GM18867 (cell line): ENCODE measurements at regions not wholly inside any gene's neighbourhood (a gene's known extent, or its start where the extent isn't known, plus 50 kb on each side); places are given as distances from the start of the nearest gene placed in this dataset.

ENCODE experiments used
- ATAC-seq: cut with Tn5 transposase; IDR thresholded peaks from one replicate; pipeline ENCODE4 v1.9.1; 2021; ENCODE audit warnings: mild to moderate bottlenecking, moderate library complexity; ENCODE audit not compliant: unreplicated experiment

GRCh38 chr13:85666356-85666755, 132.9 kb downstream of the SLITRK6 start:
- ATAC-seq: no peak

- no peak for ATAC-seq
These were observed 133.9 kb downstream of the SLITRK6 start for GRCh38 chr13:85665286-85665685.

- no peak for ATAC-seq
These were observed 135.4 kb downstream of the SLITRK6 start for GRCh38 chr13:85663856-85664255.

GRCh38 chr13:85662186-85662585, 137.0 kb downstream of the SLITRK6 start:
- no peak for ATAC-seq

- no peak for ATAC-seq
These were observed 137.5 kb downstream of the SLITRK6 start for GRCh38 chr13:85661675-85662074.

- ATAC-seq: no peak
These were observed 139.7 kb downstream of the SLITRK6 start for GRCh38 chr13:85659493-85659892.

- no peak for ATAC-seq
These were observed 141.3 kb downstream of the SLITRK6 start for GRCh38 chr13:85657942-85658341.

- ATAC-seq: no peak
These were observed 144.2 kb downstream of the SLITRK6 start for GRCh38 chr13:85655040-85655439.

- ATAC-seq: no peak
These were observed 145.0 kb downstream of the SLITRK6 start for GRCh38 chr13:85654227-85654626.

GRCh38 chr13:85653681-85654080, 145.5 kb downstream of the SLITRK6 start:
- no peak for ATAC-seq

GRCh38 chr13:85652491-85652890, 146.7 kb downstream of the SLITRK6 start:
- ATAC-seq: no peak

GRCh38 chr13:85651440-85651839, 147.8 kb downstream of the SLITRK6 start:
- no peak for ATAC-seq

GRCh38 chr13:85650613-85651012, 148.6 kb downstream of the SLITRK6 start:
- no peak for ATAC-seq

- ATAC-seq: no peak
These were observed 158.5 kb downstream of the SLITRK6 start for GRCh38 chr13:85640727-85641126.

- ATAC-seq: no peak
These were observed 160.3 kb downstream of the SLITRK6 start for GRCh38 chr13:85638815-85639393.

- ATAC-seq: no peak
These were observed 161.0 kb downstream of the SLITRK6 start for GRCh38 chr13:85638265-85638664.

GRCh38 chr13:85632526-85633195, 166.6 kb downstream of the SLITRK6 start:
- no peak for ATAC-seq

- no peak for ATAC-seq
These were observed 167.4 kb downstream of the SLITRK6 start for GRCh38 chr13:85631801-85632200.

GRCh38 chr13:85626603-85627002, 172.6 kb downstream of the SLITRK6 start:
- no peak for ATAC-seq

- ATAC-seq: no peak
These were observed 179.9 kb downstream of the SLITRK6 start for GRCh38 chr13:85619321-85619720.

GRCh38 chr13:85618521-85618920, 180.7 kb downstream of the SLITRK6 start:
- no peak for ATAC-seq

- ATAC-seq: no peak
These were observed 182.9 kb downstream of the SLITRK6 start for GRCh38 chr13:85616275-85616674.

GRCh38 chr13:85615031-85615430, 184.2 kb downstream of the SLITRK6 start:
- ATAC-seq: no peak
